Vagina (tissue), 2 donors: ENCODE measurements at regions not wholly inside any gene's neighbourhood (a gene's known extent, or its start where the extent isn't known, plus 50 kb on each side); places are given as distances from the start of the nearest gene placed in this dataset.
A peak's percentile ranks its signal among the peaks of the same experiment; 100 is the strongest.

ENCODE experiments used
- DNase-seq, 2 donors: peaks; one replicate each; pipeline ENCODE4 v3.0.0-alpha.2; 2017; ENCODE audit errors: extremely low spot score in 2 of 2
- H3K27ac ChIP-seq: fragments of 200-600 bp; sonication (generic); one replicate; pipeline ENCODE4 v1.5.1; 2019
- H3K27me3 ChIP-seq: fragments of 200-600 bp; sonication (generic); one replicate; pipeline ENCODE4 v1.5.1; 2019
- H3K36me3 ChIP-seq, 2 donors: fragments of 200-600 bp; sonication (generic); one replicate each; pipeline ENCODE4 v1.5.1; 2017 to 2019
- H3K4me1 ChIP-seq: fragments of 200-600 bp; sonication (generic); one replicate; pipeline ENCODE4 v1.5.1; 2019
- H3K4me3 ChIP-seq, 2 donors: fragments of 200-600 bp; sonication (generic); 1 replicate in 1 of 2; 2 replicates in 1 of 2; pipeline ENCODE4 v1.5.1; 2016 to 2019
- H3K9me3 ChIP-seq: fragments of 200-600 bp; sonication (generic); one replicate; pipeline ENCODE4 v1.5.1; 2019
- POLR2A ChIP-seq, 2 donors: fragments of 450-650 bp; IDR thresholded peaks; one replicate each; pipeline ENCODE4 v1.6.1; 2017; ENCODE audit warnings: antibody characterized with exemption in 2 of 2, mild to moderate bottlenecking in 2 of 2, moderate library complexity in 2 of 2
- POLR2AphosphoS5 ChIP-seq, 2 donors: sonication (generic); formaldehyde crosslinking; IDR thresholded peaks; one replicate each; pipeline ENCODE4 v1.9.0; 2017; ENCODE audit warnings: antibody characterized with exemption in 2 of 2, mild to moderate bottlenecking in 2 of 2, low read depth in 1 of 2; ENCODE audit not compliant: insufficient read depth in 1 of 2
- intact Hi-C: fragments of 100-400 bp; cut with DNase I; formaldehyde crosslinking; loops from one replicate; pipeline ENCODE4 v1.15.1; 2023
- TF ChIP-seq, protein P1 (sequence below), 3 experiments: fragments of 450-650 bp in 2 of 3; fragments of 200-600 bp in 1 of 3; sonication (generic) in 1 of 3; IDR thresholded peaks; one replicate each; pipeline ENCODE4 v1.5.1; 2017 to 2019; ENCODE audit warnings: antibody characterized with exemption in 3 of 3, mild to moderate bottlenecking in 2 of 3, moderate library complexity in 2 of 3

- DNase-seq: no peak
- H3K27me3 ChIP-seq: no peaks in the 10 kb centered on the region
- H3K9me3 ChIP-seq: no peaks in the 10 kb centered on the region
- intact Hi-C loops: no loop called here
- peaks cover 10% of the 10 kb centered on the region for H3K4me1 ChIP-seq
- no peak overlapping the region for H3K27ac ChIP-seq
- TF ChIP-seq, protein P1, sequence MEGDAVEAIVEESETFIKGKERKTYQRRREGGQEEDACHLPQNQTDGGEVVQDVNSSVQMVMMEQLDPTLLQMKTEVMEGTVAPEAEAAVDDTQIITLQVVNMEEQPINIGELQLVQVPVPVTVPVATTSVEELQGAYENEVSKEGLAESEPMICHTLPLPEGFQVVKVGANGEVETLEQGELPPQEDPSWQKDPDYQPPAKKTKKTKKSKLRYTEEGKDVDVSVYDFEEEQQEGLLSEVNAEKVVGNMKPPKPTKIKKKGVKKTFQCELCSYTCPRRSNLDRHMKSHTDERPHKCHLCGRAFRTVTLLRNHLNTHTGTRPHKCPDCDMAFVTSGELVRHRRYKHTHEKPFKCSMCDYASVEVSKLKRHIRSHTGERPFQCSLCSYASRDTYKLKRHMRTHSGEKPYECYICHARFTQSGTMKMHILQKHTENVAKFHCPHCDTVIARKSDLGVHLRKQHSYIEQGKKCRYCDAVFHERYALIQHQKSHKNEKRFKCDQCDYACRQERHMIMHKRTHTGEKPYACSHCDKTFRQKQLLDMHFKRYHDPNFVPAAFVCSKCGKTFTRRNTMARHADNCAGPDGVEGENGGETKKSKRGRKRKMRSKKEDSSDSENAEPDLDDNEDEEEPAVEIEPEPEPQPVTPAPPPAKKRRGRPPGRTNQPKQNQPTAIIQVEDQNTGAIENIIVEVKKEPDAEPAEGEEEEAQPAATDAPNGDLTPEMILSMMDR (IDR thresholded peaks at IDR 0.05): no peak
- TF ChIP-seq POLR2A (IDR thresholded peaks at IDR 0.05) (no peak), POLR2AphosphoS5 (IDR thresholded peaks at IDR 0.05; ENCODE audit: insufficient read depth in 1 of 2, low read depth in 1 of 2) (no peak)
- no peaks in the 10 kb centered on the region for H3K36me3 ChIP-seq
- no peak overlapping the region for H3K4me3 ChIP-seq
Measured at GRCh38 chr1:117795792-117796191, 133.6 kb downstream of the GDAP2 start.

DNA sequence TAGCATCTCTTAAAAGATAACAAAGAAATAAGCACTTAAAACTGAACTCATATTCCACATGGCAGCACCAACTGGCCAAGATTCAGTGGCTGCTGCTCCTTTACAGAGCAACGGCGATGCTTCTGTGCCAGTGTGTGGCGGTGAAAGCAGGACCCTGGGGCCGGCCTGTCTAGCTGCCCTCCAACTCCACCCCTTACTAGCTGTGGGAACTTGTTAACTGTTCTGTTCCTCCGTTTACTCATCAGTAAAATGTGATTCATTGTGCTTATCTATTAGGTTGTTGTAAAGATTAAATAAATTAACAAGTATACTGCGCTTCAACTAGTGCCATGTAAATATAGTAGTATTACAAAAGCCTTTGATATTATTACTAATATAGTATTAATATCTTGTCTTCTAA, 133.2 kb downstream of the GDAP2 start:
- Histone ChIP-seq H3K36me3 (no peaks in the 10 kb centered on the region), H3K9me3 (no peaks in the 10 kb centered on the region), H3K27ac (no peak overlapping the region), H3K27me3 (no peaks in the 10 kb centered on the region), H3K4me3 (no peak overlapping the region), H3K4me1 (peaks cover 10% of the 10 kb centered on the region)
- no peak for DNase-seq
- intact Hi-C loops: no loop called here
- TF ChIP-seq POLR2AphosphoS5 (IDR thresholded peaks at IDR 0.05; ENCODE audit: insufficient read depth in 1 of 2, low read depth in 1 of 2) (no peak), POLR2A (IDR thresholded peaks at IDR 0.05) (no peak)
- TF ChIP-seq, protein P1 (IDR thresholded peaks at IDR 0.05): no peak

DNA sequence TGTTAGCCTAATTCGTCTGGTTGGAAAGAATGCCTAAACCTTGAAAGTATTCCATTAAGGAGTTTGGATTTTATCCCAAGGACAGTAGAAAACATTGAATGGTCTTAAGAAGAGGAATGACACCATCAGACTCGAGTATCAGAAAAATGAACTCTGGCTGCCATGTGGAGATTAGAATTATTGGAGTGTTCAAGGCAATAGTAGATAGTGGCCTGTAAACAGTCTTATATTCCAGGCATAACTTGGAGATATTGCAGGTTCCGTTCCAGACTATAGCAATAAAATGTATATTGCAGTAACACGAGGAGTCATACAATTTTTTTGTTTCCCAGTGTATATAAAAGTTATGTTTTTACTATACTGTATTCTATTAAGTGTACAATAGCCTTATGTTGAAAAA, 130.9 kb downstream of the GDAP2 start:
- no peak overlapping the region for H3K27ac ChIP-seq
- H3K4me3 ChIP-seq: no peak overlapping the region
- no peak for TF ChIP-seq POLR2A (IDR thresholded peaks at IDR 0.05)
- TF ChIP-seq POLR2AphosphoS5 (IDR thresholded peaks at IDR 0.05; ENCODE audit: insufficient read depth in 1 of 2, low read depth in 1 of 2): no peak
- TF ChIP-seq, protein P1 (IDR thresholded peaks at IDR 0.05): no peak
- no peak for DNase-seq
- intact Hi-C loops: no loop called here
- H3K27me3 ChIP-seq: no peaks in the 10 kb centered on the region
- H3K9me3 ChIP-seq: no peaks in the 10 kb centered on the region
- H3K4me1 ChIP-seq: peaks cover 10% of the 10 kb centered on the region
- no peaks in the 10 kb centered on the region for H3K36me3 ChIP-seq

GRCh38 chr1:117802531-117803257, 126.7 kb downstream of the GDAP2 start:
- H3K4me3 ChIP-seq: no peak overlapping the region
- TF ChIP-seq POLR2A (IDR thresholded peaks at IDR 0.05) (no peak), POLR2AphosphoS5 (IDR thresholded peaks at IDR 0.05; ENCODE audit: insufficient read depth in 1 of 2, low read depth in 1 of 2) (no peak)
- TF ChIP-seq, protein P1 (IDR thresholded peaks at IDR 0.05): no peak
- no peaks in the 10 kb centered on the region for H3K27me3 ChIP-seq
- H3K4me1 ChIP-seq: no peaks in the 10 kb centered on the region
- H3K9me3 ChIP-seq: no peaks in the 10 kb centered on the region
- intact Hi-C loops: no loop called here
- H3K27ac ChIP-seq: peak overlapping the region; percentile 40
- DNase-seq: no peak
- H3K36me3 ChIP-seq: no peaks in the 10 kb centered on the region

GRCh38 chr1:117803318-117803717, 126.1 kb downstream of the GDAP2 start:
- Histone ChIP-seq H3K27ac (peak overlapping the region; percentile 40), H3K27me3 (no peaks in the 10 kb centered on the region), H3K4me3 (no peak overlapping the region), H3K4me1 (no peaks in the 10 kb centered on the region), H3K36me3 (no peaks in the 10 kb centered on the region), H3K9me3 (no peaks in the 10 kb centered on the region)
- TF ChIP-seq POLR2A (IDR thresholded peaks at IDR 0.05) (no peak), POLR2AphosphoS5 (IDR thresholded peaks at IDR 0.05; ENCODE audit: insufficient read depth in 1 of 2, low read depth in 1 of 2) (no peak)
- TF ChIP-seq, protein P1 (IDR thresholded peaks at IDR 0.05): no peak
- intact Hi-C loops: no loop called here
- no peak for DNase-seq
